ENCODE measurements at regions not wholly inside any gene's neighbourhood (a gene's known extent, or its start where the extent isn't known, plus 50 kb on each side); places are given as distances from the start of the nearest gene placed in this dataset.

DNA sequence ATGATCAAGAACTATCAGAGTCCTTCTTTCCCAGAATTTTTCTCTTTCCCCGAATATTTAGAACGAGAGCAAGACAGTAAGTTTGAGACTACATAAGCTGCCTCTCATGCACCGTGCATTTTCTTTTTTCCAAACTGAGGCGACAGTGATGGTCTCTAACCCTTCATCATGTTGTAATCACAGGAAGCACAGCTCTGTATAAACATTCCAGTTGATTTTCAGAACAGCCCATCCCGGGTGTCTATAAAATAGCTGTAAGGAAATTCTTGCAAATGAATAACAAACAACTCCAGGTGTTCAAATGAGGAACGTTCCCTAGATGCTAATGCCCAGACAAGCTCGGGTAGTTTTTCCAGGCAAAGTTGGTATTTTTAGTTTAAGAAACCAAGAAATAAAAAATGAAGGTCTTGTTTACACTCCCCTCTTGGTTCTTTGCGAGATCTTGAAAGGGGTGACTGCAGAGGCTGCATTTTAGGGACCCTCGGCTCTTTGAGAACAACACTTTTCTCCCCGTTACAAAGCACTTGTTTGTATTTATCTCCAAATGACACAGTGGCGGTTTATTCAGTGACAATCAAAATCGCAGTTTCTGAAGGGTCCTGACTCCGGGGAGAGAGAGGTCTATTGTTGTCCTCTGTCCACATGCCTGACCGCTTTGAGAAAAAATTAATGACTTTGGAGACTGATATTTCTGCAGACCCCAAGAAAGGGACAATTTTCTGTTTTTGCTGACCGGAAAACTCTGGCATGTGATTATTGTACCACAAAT is 101.1 kb upstream of the NCK2 start:
- Histone ChIP-seq H2BK5ac (ENCODE audit: low read depth, low read length) (no peak overlapping the region), H4K91ac (replicated peaks; ENCODE audit: insufficient read length, low read length) (no peak overlapping the region), H4K8ac (ENCODE audit: extremely low read depth, insufficient read depth, low read length) (no peak overlapping the region), H2AK5ac (ENCODE audit: low read depth, low read length) (no peak overlapping the region), H3K14ac (ENCODE audit: insufficient read length) (no peak overlapping the region), H3K9me3 (ENCODE audit: insufficient read depth in 2 of 2, low read depth in 1 of 2, low read length in 1 of 2) (no peaks in the 10 kb centered on the region), H2AFZ (ENCODE audit: low read length) (no peak overlapping the region), H4K20me1 (replicated peaks in 1 of 2; ENCODE audit: control insufficient read depth in 1 of 2, insufficient read depth in 2 of 2, low read length in 2 of 2) (no peaks in the 10 kb centered on the region), H3K9ac (replicated peaks in 1 of 4; ENCODE audit: extremely low read depth in 1 of 4, low read depth in 3 of 4, low read length in 3 of 4) (no peak overlapping the region), H3K18ac (ENCODE audit: extremely low read depth, low read length) (no peak overlapping the region), H3K79me1 (ENCODE audit: low read depth, low read length) (no peaks in the 10 kb centered on the region; the same call in 1 of the 2 replicates), H3K36me3 (ENCODE audit: control insufficient read depth in 2 of 4, insufficient read depth in 4 of 4, low read length in 3 of 4) (no peaks in the 10 kb centered on the region), H3K27me3 (replicated peaks in 1 of 4; ENCODE audit: control insufficient read depth in 3 of 4, extremely low read depth in 1 of 4, insufficient read depth in 3 of 4, low read length in 3 of 4) (no peaks in the 10 kb centered on the region; a peak in 1 of 7 replicates), H2BK12ac (ENCODE audit: low read depth, low read length) (no peak overlapping the region), H3K23me2 (ENCODE audit: low read depth, low read length) (no peaks in the 10 kb centered on the region), H3K4me1 (replicated peaks in 1 of 4; ENCODE audit: control insufficient read depth in 3 of 4, insufficient read depth in 4 of 4, low read length in 3 of 4) (peaks cover 0 to 12% (median 5%) of the 10 kb centered on the region in 4 experiments; a peak in 4 of 7 replicates), H3K4me3 (ENCODE audit: extremely low read depth in 1 of 4, insufficient read depth in 2 of 4, low read depth in 3 of 4, low read length in 4 of 4) (no peak overlapping the region), H3K56ac (replicated peaks; ENCODE audit: insufficient read length, low read depth, low read length) (no peak overlapping the region), H3K79me2 (ENCODE audit: control insufficient read depth in 1 of 2, insufficient read depth in 2 of 2, low read length in 2 of 2) (no peaks in the 10 kb centered on the region), H3K4ac (replicated peaks; ENCODE audit: insufficient read length, low read depth, low read length) (no peak overlapping the region), H3K23ac (ENCODE audit: insufficient read length) (no peak overlapping the region), H2BK15ac (ENCODE audit: low read length) (no peak overlapping the region), H2BK120ac (replicated peaks; ENCODE audit: low read depth, low read length) (no peak overlapping the region), H4K5ac (ENCODE audit: insufficient read length, low read depth, low read length) (no peak overlapping the region), H3K27ac (ENCODE audit: low read depth, low read length) (no peak overlapping the region), H3K4me2 (ENCODE audit: insufficient read depth in 1 of 2, low read depth in 2 of 2, low read length in 2 of 2) (no peak overlapping the region), H2BK20ac (ENCODE audit: low read length) (no peak overlapping the region)
- DNase-seq (ENCODE audit: low read depth in 1 of 2, low spot score in 2 of 2) (no peak), FAIRE-seq (no peak)
- ChIA-PET CTCF (ENCODE audit: partially characterized antibody) (interaction anchor here (0.6 kb wide), 1 partner anchor 57 kb away, joined by 6 read pairs; no protein-coding TSS in a partner anchor), POLR2A (ENCODE audit: partially characterized antibody) (no interaction called here)
- TF ChIP-seq, protein P1, sequence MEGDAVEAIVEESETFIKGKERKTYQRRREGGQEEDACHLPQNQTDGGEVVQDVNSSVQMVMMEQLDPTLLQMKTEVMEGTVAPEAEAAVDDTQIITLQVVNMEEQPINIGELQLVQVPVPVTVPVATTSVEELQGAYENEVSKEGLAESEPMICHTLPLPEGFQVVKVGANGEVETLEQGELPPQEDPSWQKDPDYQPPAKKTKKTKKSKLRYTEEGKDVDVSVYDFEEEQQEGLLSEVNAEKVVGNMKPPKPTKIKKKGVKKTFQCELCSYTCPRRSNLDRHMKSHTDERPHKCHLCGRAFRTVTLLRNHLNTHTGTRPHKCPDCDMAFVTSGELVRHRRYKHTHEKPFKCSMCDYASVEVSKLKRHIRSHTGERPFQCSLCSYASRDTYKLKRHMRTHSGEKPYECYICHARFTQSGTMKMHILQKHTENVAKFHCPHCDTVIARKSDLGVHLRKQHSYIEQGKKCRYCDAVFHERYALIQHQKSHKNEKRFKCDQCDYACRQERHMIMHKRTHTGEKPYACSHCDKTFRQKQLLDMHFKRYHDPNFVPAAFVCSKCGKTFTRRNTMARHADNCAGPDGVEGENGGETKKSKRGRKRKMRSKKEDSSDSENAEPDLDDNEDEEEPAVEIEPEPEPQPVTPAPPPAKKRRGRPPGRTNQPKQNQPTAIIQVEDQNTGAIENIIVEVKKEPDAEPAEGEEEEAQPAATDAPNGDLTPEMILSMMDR (IDR thresholded peaks at IDR 0.05; ENCODE audit: control extremely low read depth in 1 of 3, insufficient read depth in 1 of 3, low read depth in 1 of 3, low read length in 3 of 3) = no peak
- TF ChIP-seq KDM1A (IDR thresholded peaks at IDR 0.05; ENCODE audit: borderline replicate concordance, low read length) (no peak), TBP (IDR thresholded peaks at IDR 0.05; ENCODE audit: low read depth, low read length) (no peak), NANOG (IDR thresholded peaks at IDR 0.05; ENCODE audit: insufficient read depth, low read depth, low read length, poor library complexity, severe bottlenecking) (no peak), CTBP2 (IDR thresholded peaks at IDR 0.05; ENCODE audit: borderline replicate concordance, insufficient read depth, insufficient read length, low read length) (no peak), JUND (IDR thresholded peaks at IDR 0.05; ENCODE audit: low read length) (no peak), EGR1 (IDR thresholded peaks at IDR 0.05; ENCODE audit: borderline replicate concordance, low read depth, low read length) (no peak)
- 85% methylated on average over 15 of the region's 15 CpGs; no CpG with 5 or more reads in 1 of the 2 experiments for WGBS, 2 experiments (ENCODE audit: extremely low coverage in 1 of 2, insufficient coverage in 1 of 2, insufficient read length in 1 of 2, insufficient replicate concordance in 2 of 2, low coverage in 1 of 2, low lambda C conversion rate in 2 of 2, missing lambda C conversion rate in 1 of 2)
